HEK293 (cell line): ENCODE measurements at regions not wholly inside any gene's neighbourhood (a gene's known extent, or its start where the extent isn't known, plus 50 kb on each side); places are given as distances from the start of the nearest gene placed in this dataset.

Source experiments
- CTCF ChIA-PET: fragments of 350-600 bp; formaldehyde crosslinking; extraction: SDS; loops from one replicate; lab custom pipeline; 2021; ENCODE audit warnings: antibody characterized with exemption; lab: Yijun Ruan, JAX
- POLR2A ChIA-PET: fragments of 300-600 bp; formaldehyde crosslinking; extraction: SDS; loops from one replicate; lab custom pipeline; 2020; ENCODE audit warnings: antibody characterized with exemption, inconsistent platforms; lab: Yijun Ruan, JAX
- H3K27ac ChIP-seq: fragments of 200-500 bp; sonication (Bioruptor generic); 2 replicates; pipeline ENCODE4 v1.5.1; 2014; ENCODE audit warnings: low read depth, low read length, control low read depth, inconsistent platforms; ENCODE audit errors: extremely low read depth
- H3K36me3 ChIP-seq, 2 experiments: fragments of 200-500 bp in 1 of 2; sonication (Bioruptor generic) in 1 of 2; 1 replicate in 1 of 2; 2 replicates in 1 of 2; pipeline ENCODE4 v1.5.1; 2014 to 2017; ENCODE audit warnings: inconsistent platforms in 2 of 2, low read length in 2 of 2; ENCODE audit not compliant: control insufficient read depth in 2 of 2, insufficient read depth in 1 of 2
- H3K4me1 ChIP-seq: fragments of 200-500 bp; sonication (Bioruptor generic); 2 replicates; pipeline ENCODE4 v1.5.1; 2014; ENCODE audit warnings: mild to moderate bottlenecking, low read length, inconsistent platforms; ENCODE audit not compliant: control insufficient read depth, insufficient read depth
- H3K4me3 ChIP-seq: 2 replicates; pipeline ENCODE4 v1.5.1; 2011; ENCODE audit warnings: low read depth, mild to moderate bottlenecking, control low read depth, low read length, moderate library complexity
- H3K9me3 ChIP-seq: fragments of 200-500 bp; sonication (Bioruptor generic); 2 replicates; pipeline ENCODE4 v1.5.1; 2014; ENCODE audit warnings: low read depth, low read length, inconsistent platforms; ENCODE audit not compliant: control insufficient read depth, insufficient read depth
- FEZF1 ChIP-seq: fragments of 450-650 bp; formaldehyde crosslinking; IDR thresholded peaks from 2 replicates; pipeline ENCODE4 v1.5.1; 2016; ENCODE audit warnings: missing biosample characterization, missing genetic modification characterization
- GLI2 ChIP-seq: fragments of 450-650 bp; formaldehyde crosslinking; IDR thresholded peaks from 2 replicates; pipeline ENCODE4; 2017; ENCODE audit warnings: missing biosample characterization, missing genetic modification characterization, low read depth, borderline replicate concordance
- KLF17 ChIP-seq: fragments of 450-650 bp; formaldehyde crosslinking; IDR thresholded peaks from 2 replicates; pipeline ENCODE4 v1.5.1; 2016; ENCODE audit warnings: missing biosample characterization, missing genetic modification characterization
- PATZ1 ChIP-seq: fragments of 450-650 bp; formaldehyde crosslinking; IDR thresholded peaks from 2 replicates; pipeline ENCODE4 v1.5.1; 2016; ENCODE audit warnings: missing biosample characterization, missing genetic modification characterization
- PRDM6 ChIP-seq: fragments of 450-650 bp; formaldehyde crosslinking; IDR thresholded peaks from 2 replicates; pipeline ENCODE4 v1.5.1; 2017; ENCODE audit warnings: missing biosample characterization, missing genetic modification characterization
- REST ChIP-seq: fragments of 450-650 bp; formaldehyde crosslinking; IDR thresholded peaks from 2 replicates; pipeline ENCODE4 v1.5.1; 2016; ENCODE audit warnings: missing biosample characterization, missing genetic modification characterization
- ZBTB10 ChIP-seq: fragments of 450-650 bp; formaldehyde crosslinking; IDR thresholded peaks from 2 replicates; pipeline ENCODE4 v1.5.1; 2016; ENCODE audit warnings: missing biosample characterization, missing genetic modification characterization
- ZBTB11 ChIP-seq: fragments of 450-650 bp; formaldehyde crosslinking; conservative IDR thresholded peaks from 2 replicates; pipeline ENCODE4 v1.5.1; 2016; ENCODE audit warnings: low read depth, missing biosample characterization, missing genetic modification characterization
- ZBTB17 ChIP-seq: fragments of 450-650 bp; formaldehyde crosslinking; IDR thresholded peaks from 2 replicates; pipeline ENCODE4 v1.5.1; 2016; ENCODE audit warnings: missing biosample characterization, missing genetic modification characterization
- ZNF274 ChIP-seq, 2 experiments: fragments of 200-500 bp in 1 of 2; fragments of 450-650 bp in 1 of 2; sonication (Bioruptor generic) in 1 of 2; formaldehyde crosslinking in 1 of 2; IDR thresholded peaks; 2 replicates each; pipeline versions ENCODE4 v1.5.1 to v1.6.1; 2014 to 2016; ENCODE audit warnings: borderline replicate concordance in 1 of 2, inconsistent platforms in 1 of 2, low read length in 1 of 2, missing biosample characterization in 1 of 2, missing genetic modification characterization in 1 of 2
- ZNF391 ChIP-seq: fragments of 450-650 bp; formaldehyde crosslinking; IDR thresholded peaks from 2 replicates; pipeline ENCODE4 v1.5.1; 2016; ENCODE audit warnings: low read depth, missing biosample characterization, missing genetic modification characterization, borderline replicate concordance
- ZNF394 ChIP-seq: fragments of 450-650 bp; formaldehyde crosslinking; IDR thresholded peaks from 2 replicates; pipeline ENCODE4 v1.5.1; 2016; ENCODE audit warnings: missing biosample characterization, missing genetic modification characterization, mild to moderate bottlenecking, moderate library complexity, borderline replicate concordance
- ZNF544 ChIP-seq: fragments of 450-650 bp; formaldehyde crosslinking; IDR thresholded peaks from 2 replicates; pipeline ENCODE4 v1.5.0; 2017; ENCODE audit warnings: missing biosample characterization, missing genetic modification characterization
- ZNF555 ChIP-seq: fragments of 450-650 bp; formaldehyde crosslinking; conservative IDR thresholded peaks from 2 replicates; pipeline ENCODE4 v1.5.1; 2017; ENCODE audit warnings: missing biosample characterization, mild to moderate bottlenecking, missing genetic modification characterization, inconsistent platforms
- ZNF621 ChIP-seq: fragments of 450-650 bp; formaldehyde crosslinking; IDR thresholded peaks from 2 replicates; pipeline ENCODE4 v1.5.1; 2017; ENCODE audit warnings: missing biosample characterization, missing genetic modification characterization
- ZNF658 ChIP-seq: fragments of 450-650 bp; formaldehyde crosslinking; IDR thresholded peaks from 2 replicates; pipeline ENCODE4; 2016; ENCODE audit warnings: missing biosample characterization, missing genetic modification characterization
- ZNF747 ChIP-seq: fragments of 450-650 bp; formaldehyde crosslinking; IDR thresholded peaks from 2 replicates; pipeline ENCODE4 v1.5.1; 2016; ENCODE audit warnings: missing biosample characterization, missing genetic modification characterization
- ZNF777 ChIP-seq: fragments of 450-650 bp; formaldehyde crosslinking; IDR thresholded peaks from 2 replicates; pipeline ENCODE4 v1.5.1; 2017; ENCODE audit warnings: missing biosample characterization, missing genetic modification characterization, borderline replicate concordance
- ZNF843 ChIP-seq: fragments of 450-650 bp; formaldehyde crosslinking; IDR thresholded peaks from 2 replicates; pipeline ENCODE4 v1.5.1; 2016; ENCODE audit warnings: missing biosample characterization, missing genetic modification characterization
- ZSCAN30 ChIP-seq: fragments of 450-650 bp; IDR thresholded peaks from 2 replicates; pipeline ENCODE4 v1.5.1; 2018; ENCODE audit warnings: missing biosample characterization, mild to moderate bottlenecking, missing genetic modification characterization, moderate library complexity

GRCh38 chr1:236342403-236343245 is 51.5 kb upstream of the EDARADD start (continued):
- TF ChIP-seq ZBTB10 (tag by site-specific recombination) (no peak), KLF17 (tag by site-specific recombination) (no peak), ZNF843 (tag by site-specific recombination) (peak; percentile 86), ZNF777 (no peak), ZNF747 (tag by site-specific recombination) (no peak), ZNF394 (tag by site-specific recombination) (no peak), ZNF621 (tag by site-specific recombination) (no peak), ZNF391 (tag by site-specific recombination) (no peak), FEZF1 (tag by site-specific recombination) (peak; percentile 85), ZNF658 (tag by site-specific recombination) (no peak)

- Histone ChIP-seq H3K27ac (no peak overlapping the region), H3K36me3 (no peaks in the 10 kb centered on the region), H3K4me3 (no peak overlapping the region), H3K4me1 (peaks cover 6% of the 10 kb centered on the region; the same call in 1 of the 2 replicates), H3K9me3 (no peaks in the 10 kb centered on the region)
- CTCF ChIA-PET, result no interaction called here
- POLR2A ChIA-PET, result no interaction called here
- TF ChIP-seq ZSCAN30 (tag by site-specific recombination), result no peak
- no peak for TF ChIP-seq ZBTB17 (tag by site-specific recombination)
- TF ChIP-seq ZBTB11, result no peak
- no peak for TF ChIP-seq PATZ1
- TF ChIP-seq ZNF274 (IDR thresholded peaks at IDR 0.05; ENCODE audit: low read length), result no peak
- TF ChIP-seq ZNF274 (tag by site-specific recombination; IDR thresholded peaks at IDR 0.05; ENCODE audit: borderline replicate concordance), result no peak
- TF ChIP-seq PRDM6 (tag by site-specific recombination), result no peak
- TF ChIP-seq GLI2 (tag by site-specific recombination), result no peak
- no peak for TF ChIP-seq ZNF544 (tag by site-specific recombination)
- no peak for TF ChIP-seq REST (tag by site-specific recombination)
- TF ChIP-seq ZNF555 (tag by site-specific recombination), result no peak
Measured at GRCh38 chr1:236341298-236341697, 52.8 kb upstream of the EDARADD start.
